GM21529 (cell line): ENCODE measurements at regions not wholly inside any gene's neighbourhood (a gene's known extent, or its start where the extent isn't known, plus 50 kb on each side); places are given as distances from the start of the nearest gene placed in this dataset.

ENCODE experiments used
- ATAC-seq: cut with Tn5 transposase; IDR thresholded peaks from one replicate; pipeline ENCODE4 v1.9.1; 2021; ENCODE audit not compliant: unreplicated experiment

GRCh38 chr11:35076201-35077100 lies 62.5 kb upstream of the CD44 start:
- no peak for ATAC-seq

- peak; percentile 56 for ATAC-seq
Observed at GRCh38 chr11:35077709-35078469, 61.1 kb upstream of the CD44 start.

- ATAC-seq = no peak
Observed at GRCh38 chr11:35078470-35078735, 60.6 kb upstream of the CD44 start.

GRCh38 chr11:35079611-35080010 lies 59.4 kb upstream of the CD44 start:
- ATAC-seq = no peak

GRCh38 chr11:35082321-35083180 lies 56.4 kb upstream of the CD44 start:
- ATAC-seq = peak; percentile 73

GRCh38 chr11:35083181-35083430 lies 55.9 kb upstream of the CD44 start:
- ATAC-seq = no peak

GRCh38 chr11:35083431-35084238 lies 55.3 kb upstream of the CD44 start:
- peak; percentile 70 for ATAC-seq

- no peak for ATAC-seq
Observed at GRCh38 chr11:35084817-35085440, 54.0 kb upstream of the CD44 start.

- ATAC-seq = no peak
Observed at GRCh38 chr11:35085531-35086165, 53.3 kb upstream of the CD44 start.

GRCh38 chr11:35087648-35088047 lies 51.3 kb upstream of the CD44 start:
- no peak for ATAC-seq

GRCh38 chr11:35088226-35088625 lies 50.7 kb upstream of the CD44 start:
- ATAC-seq = no peak

GRCh38 chr11:35088676-35089075 lies 50.3 kb upstream of the CD44 start:
- ATAC-seq = no peak
